GM18498 (cell line): ENCODE measurements at regions not wholly inside any gene's neighbourhood (a gene's known extent, or its start where the extent isn't known, plus 50 kb on each side); places are given as distances from the start of the nearest gene placed in this dataset.

Experiments
- ATAC-seq: cut with Tn5 transposase; IDR thresholded peaks from one replicate; pipeline ENCODE4 v1.9.1; 2021; ENCODE audit warnings: mild to moderate bottlenecking, moderate library complexity; ENCODE audit not compliant: unreplicated experiment

- ATAC-seq, result no peak
Observed at GRCh38 chr15:66927201-66928077, 138.0 kb upstream of the SMAD3 start.

- no peak for ATAC-seq
Observed at GRCh38 chr15:66928101-66928500, 137.3 kb upstream of the SMAD3 start.

GRCh38 chr15:66928784-66929183 is 136.6 kb upstream of the SMAD3 start:
- no peak for ATAC-seq

- ATAC-seq, result no peak
Observed at GRCh38 chr15:66929843-66930402, 135.5 kb upstream of the SMAD3 start.

- ATAC-seq, result no peak
Observed at GRCh38 chr15:66931768-66932633, 133.4 kb upstream of the SMAD3 start.

GRCh38 chr15:66932634-66933024 is 132.8 kb upstream of the SMAD3 start:
- no peak for ATAC-seq

- ATAC-seq, result no peak
Observed at GRCh38 chr15:66933932-66934867, 131.2 kb upstream of the SMAD3 start.

GRCh38 chr15:66934868-66935520 is 130.4 kb upstream of the SMAD3 start:
- no peak for ATAC-seq

GRCh38 chr15:66935688-66936087 is 129.7 kb upstream of the SMAD3 start:
- ATAC-seq, result no peak

- no peak for ATAC-seq
Observed at GRCh38 chr15:66936109-66936860, 129.1 kb upstream of the SMAD3 start.

- ATAC-seq, result no peak
Observed at GRCh38 chr15:66936861-66937582, 128.4 kb upstream of the SMAD3 start.

- no peak for ATAC-seq
Observed at GRCh38 chr15:66937588-66937987, 127.8 kb upstream of the SMAD3 start.

GRCh38 chr15:66938114-66938830 is 127.1 kb upstream of the SMAD3 start:
- ATAC-seq, result no peak

- no peak for ATAC-seq
Observed at GRCh38 chr15:66939016-66939415, 126.4 kb upstream of the SMAD3 start.

GRCh38 chr15:66939451-66940023 is 125.9 kb upstream of the SMAD3 start:
- ATAC-seq, result no peak

- peak; percentile 65 for ATAC-seq
Observed at GRCh38 chr15:66940368-66940767, 125.0 kb upstream of the SMAD3 start.

- no peak for ATAC-seq
Observed at GRCh38 chr15:66941108-66941711, 124.2 kb upstream of the SMAD3 start.
